ENCODE measurements at regions not wholly inside any gene's neighbourhood (a gene's known extent, or its start where the extent isn't known, plus 50 kb on each side); places are given as distances from the start of the nearest gene placed in this dataset.

GRCh38 chr9:16063241-16063591, 510.4 kb downstream of the CCDC171 start:
- TF ChIP-seq CTCF (IDR thresholded peaks at IDR 0.05) = no peak
- TF ChIP-seq, protein P1, sequence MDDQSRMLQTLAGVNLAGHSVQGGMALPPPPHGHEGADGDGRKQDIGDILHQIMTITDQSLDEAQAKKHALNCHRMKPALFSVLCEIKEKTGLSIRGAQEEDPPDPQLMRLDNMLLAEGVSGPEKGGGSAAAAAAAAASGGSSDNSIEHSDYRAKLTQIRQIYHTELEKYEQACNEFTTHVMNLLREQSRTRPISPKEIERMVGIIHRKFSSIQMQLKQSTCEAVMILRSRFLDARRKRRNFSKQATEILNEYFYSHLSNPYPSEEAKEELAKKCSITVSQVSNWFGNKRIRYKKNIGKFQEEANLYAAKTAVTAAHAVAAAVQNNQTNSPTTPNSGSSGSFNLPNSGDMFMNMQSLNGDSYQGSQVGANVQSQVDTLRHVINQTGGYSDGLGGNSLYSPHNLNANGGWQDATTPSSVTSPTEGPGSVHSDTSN (IDR thresholded peaks at IDR 0.05) = no peak
- no peak for TF ChIP-seq RAD21 (IDR thresholded peaks at IDR 0.05; ENCODE audit: low read length)
- no peak for TF ChIP-seq NRF1 (IDR thresholded peaks at IDR 0.05; ENCODE audit: low read depth, low read length)
- TF ChIP-seq SMC3 (IDR thresholded peaks at IDR 0.05; ENCODE audit: low read depth, low read length) = no peak
- no peak for TF ChIP-seq POLR2AphosphoS5 (IDR thresholded peaks at IDR 0.05; ENCODE audit: low read depth, low read length)
- TF ChIP-seq, protein P2, sequence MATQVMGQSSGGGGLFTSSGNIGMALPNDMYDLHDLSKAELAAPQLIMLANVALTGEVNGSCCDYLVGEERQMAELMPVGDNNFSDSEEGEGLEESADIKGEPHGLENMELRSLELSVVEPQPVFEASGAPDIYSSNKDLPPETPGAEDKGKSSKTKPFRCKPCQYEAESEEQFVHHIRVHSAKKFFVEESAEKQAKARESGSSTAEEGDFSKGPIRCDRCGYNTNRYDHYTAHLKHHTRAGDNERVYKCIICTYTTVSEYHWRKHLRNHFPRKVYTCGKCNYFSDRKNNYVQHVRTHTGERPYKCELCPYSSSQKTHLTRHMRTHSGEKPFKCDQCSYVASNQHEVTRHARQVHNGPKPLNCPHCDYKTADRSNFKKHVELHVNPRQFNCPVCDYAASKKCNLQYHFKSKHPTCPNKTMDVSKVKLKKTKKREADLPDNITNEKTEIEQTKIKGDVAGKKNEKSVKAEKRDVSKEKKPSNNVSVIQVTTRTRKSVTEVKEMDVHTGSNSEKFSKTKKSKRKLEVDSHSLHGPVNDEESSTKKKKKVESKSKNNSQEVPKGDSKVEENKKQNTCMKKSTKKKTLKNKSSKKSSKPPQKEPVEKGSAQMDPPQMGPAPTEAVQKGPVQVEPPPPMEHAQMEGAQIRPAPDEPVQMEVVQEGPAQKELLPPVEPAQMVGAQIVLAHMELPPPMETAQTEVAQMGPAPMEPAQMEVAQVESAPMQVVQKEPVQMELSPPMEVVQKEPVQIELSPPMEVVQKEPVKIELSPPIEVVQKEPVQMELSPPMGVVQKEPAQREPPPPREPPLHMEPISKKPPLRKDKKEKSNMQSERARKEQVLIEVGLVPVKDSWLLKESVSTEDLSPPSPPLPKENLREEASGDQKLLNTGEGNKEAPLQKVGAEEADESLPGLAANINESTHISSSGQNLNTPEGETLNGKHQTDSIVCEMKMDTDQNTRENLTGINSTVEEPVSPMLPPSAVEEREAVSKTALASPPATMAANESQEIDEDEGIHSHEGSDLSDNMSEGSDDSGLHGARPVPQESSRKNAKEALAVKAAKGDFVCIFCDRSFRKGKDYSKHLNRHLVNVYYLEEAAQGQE (IDR thresholded peaks at IDR 0.05; ENCODE audit: low read depth, low read length) = no peak
- TF ChIP-seq EZH2phosphoT487 (IDR thresholded peaks at IDR 0.05; ENCODE audit: borderline replicate concordance, low read depth) = no peak
- TF ChIP-seq CHD2 (IDR thresholded peaks at IDR 0.05; ENCODE audit: low read length, partially characterized antibody) = no peak
- TF ChIP-seq, protein P3, sequence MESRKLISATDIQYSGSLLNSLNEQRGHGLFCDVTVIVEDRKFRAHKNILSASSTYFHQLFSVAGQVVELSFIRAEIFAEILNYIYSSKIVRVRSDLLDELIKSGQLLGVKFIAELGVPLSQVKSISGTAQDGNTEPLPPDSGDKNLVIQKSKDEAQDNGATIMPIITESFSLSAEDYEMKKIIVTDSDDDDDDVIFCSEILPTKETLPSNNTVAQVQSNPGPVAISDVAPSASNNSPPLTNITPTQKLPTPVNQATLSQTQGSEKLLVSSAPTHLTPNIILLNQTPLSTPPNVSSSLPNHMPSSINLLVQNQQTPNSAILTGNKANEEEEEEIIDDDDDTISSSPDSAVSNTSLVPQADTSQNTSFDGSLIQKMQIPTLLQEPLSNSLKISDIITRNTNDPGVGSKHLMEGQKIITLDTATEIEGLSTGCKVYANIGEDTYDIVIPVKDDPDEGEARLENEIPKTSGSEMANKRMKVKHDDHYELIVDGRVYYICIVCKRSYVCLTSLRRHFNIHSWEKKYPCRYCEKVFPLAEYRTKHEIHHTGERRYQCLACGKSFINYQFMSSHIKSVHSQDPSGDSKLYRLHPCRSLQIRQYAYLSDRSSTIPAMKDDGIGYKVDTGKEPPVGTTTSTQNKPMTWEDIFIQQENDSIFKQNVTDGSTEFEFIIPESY (IDR thresholded peaks at IDR 0.05; ENCODE audit: borderline replicate concordance, low read depth) = no peak
- no peak for TF ChIP-seq USF2 (IDR thresholded peaks at IDR 0.05; ENCODE audit: borderline replicate concordance, low read depth, low read length)
- TF ChIP-seq TCF12 (IDR thresholded peaks at IDR 0.05) = no peak

All from SK-N-SH (cell line).